NCI-H187 (cell line): ENCODE measurements at regions not wholly inside any gene's neighbourhood (a gene's known extent, or its start where the extent isn't known, plus 50 kb on each side); places are given as distances from the start of the nearest gene placed in this dataset.
"Not testable (repeated sequence)": the region's sequence is repeated elsewhere in the genome, so short reads cannot be mapped to it uniquely, and the experiment has no call there.

Source experiments
- DNase-seq, 2 experiments: peaks; one replicate each; lab custom pipeline; 2025; lab: John Stamatoyannopoulos, UW

GRCh38 chr4:106524772-106525171 is 156.2 kb upstream of the GIMD1 start:
- not testable (repeated sequence) for DNase-seq

DNA sequence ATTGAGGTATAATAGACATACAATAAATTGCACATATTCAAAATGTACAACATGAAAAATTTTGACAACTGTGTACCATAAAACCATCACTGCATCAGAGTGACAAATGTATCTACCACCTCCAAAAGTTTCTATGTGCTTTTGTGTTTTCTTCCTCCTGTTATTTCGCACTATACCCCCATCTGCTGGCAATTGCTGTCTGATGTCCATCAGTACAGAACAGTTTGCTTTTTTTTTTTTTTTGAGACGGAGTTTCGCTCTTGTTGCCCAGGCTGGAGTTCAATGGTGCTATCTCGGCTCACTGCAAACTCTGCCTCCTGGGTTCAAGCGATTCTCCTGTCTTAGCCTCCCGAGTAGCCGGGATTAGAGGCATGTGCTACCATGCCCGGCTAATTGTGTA is 154.3 kb upstream of the GIMD1 start:
- no peak for DNase-seq

DNA sequence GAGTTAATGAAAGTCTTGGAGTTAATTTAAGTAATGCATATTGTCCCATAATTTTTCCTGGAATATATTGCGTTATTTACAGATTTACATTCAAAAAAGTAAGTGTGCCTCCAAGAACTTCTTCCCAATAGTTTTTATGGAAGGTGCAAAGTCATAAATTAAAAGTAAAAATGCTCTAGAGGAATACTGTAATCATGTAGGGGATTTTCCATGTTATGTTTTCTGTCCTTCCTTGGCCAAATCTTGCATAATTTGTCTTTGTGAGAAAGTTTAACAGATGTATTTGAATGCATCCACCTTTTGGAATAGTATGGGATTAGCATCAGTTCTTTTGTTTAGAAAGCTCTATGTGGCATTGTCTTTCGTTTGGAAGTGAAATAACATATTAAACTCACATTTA is 144.1 kb upstream of the GIMD1 start:
- no peak for DNase-seq

DNA sequence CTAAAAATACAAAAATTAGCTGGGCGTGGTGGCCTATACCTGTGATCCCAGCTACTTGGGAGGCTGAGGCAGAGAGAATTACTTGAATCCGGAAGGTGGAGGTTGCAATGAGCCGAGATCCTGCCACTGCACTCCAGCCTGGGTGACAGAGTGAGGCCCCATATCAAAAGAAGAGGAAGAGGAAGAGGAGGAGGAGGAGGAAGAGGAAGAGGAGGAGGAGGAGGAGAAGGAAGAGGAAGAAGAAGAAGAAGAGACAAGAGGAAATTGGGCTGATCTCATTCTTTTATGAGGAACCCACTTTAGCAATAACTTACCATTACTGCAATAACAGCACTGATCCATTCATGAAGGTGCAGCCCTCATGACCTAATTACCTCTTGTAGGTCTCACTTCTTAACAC is 138.9 kb upstream of the GIMD1 start:
- no peak for DNase-seq

DNA sequence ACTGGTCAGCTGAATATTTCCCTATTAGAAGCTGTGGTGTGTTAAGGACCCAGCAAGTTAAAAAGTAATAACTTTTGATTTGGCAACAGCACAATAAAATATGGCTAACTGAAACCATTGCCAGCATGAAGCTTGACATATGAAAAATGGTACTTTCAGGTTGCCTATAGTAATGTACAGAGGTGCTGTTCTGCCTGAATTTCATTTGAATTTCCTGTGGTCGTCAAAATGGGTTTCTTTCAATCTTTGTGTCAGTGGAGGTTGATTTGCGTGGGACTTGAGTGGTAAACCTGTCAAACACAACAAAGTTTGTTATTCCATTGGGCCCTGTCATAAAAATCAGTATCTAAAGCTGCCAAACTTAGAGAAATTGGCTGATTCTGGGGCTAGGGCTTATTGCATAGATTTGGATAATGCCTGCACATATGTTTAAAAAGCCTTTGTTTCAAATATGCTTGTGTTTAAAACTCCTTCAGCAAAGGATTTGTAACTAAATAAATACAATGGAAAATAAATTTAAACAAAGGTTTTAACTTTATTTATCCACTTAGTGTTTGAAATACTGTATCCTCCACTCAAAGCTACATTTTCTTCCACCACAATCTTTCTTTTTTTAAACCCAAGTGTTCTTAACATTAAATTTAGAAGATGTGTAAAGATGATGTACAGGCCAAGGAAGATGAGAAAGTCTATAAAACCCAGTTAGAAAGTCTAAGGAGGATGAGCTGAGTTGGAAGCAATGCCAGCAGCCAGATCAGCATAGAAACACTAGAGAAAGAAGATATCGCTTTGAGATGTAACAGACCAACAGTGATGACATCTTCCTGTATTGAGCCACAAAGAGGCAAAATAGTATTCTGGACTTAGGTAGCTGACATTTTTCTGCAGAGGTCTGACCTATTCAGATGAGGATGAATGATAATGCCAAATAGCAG is 134.8 kb upstream of the GIMD1 start:
- DNase-seq: no peak

GRCh38 chr4:106502106-106502699 is 133.6 kb upstream of the GIMD1 start:
- DNase-seq: peak in 1 of 2 experiments; percentile 1

- DNase-seq: no peak
Observed at GRCh38 chr4:106497271-106497670, 128.7 kb upstream of the GIMD1 start.

DNA sequence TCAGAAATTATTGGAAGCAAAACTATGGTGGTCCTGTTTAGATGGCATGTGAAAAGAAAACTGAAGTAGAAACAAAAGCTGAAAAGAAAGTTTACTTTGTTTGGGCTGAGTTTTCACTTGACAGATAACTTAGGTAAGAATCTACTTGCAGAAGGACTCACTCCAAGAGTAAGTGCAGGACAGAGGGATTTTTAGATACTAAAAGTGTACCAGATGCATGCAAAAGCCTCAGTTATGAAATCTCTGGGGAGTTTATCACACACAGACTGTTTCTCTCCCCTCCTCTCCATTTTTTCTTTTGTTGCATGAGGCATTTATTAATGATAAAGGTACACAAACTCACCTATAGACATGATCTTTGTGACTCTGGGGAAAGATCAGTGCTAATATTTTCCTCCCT is 127.5 kb upstream of the GIMD1 start:
- no peak for DNase-seq

- DNase-seq: no peak
Observed at GRCh38 chr4:106495476-106495875, 126.9 kb upstream of the GIMD1 start.

- DNase-seq: no peak
Observed at GRCh38 chr4:106494066-106494465, 125.5 kb upstream of the GIMD1 start.

DNA sequence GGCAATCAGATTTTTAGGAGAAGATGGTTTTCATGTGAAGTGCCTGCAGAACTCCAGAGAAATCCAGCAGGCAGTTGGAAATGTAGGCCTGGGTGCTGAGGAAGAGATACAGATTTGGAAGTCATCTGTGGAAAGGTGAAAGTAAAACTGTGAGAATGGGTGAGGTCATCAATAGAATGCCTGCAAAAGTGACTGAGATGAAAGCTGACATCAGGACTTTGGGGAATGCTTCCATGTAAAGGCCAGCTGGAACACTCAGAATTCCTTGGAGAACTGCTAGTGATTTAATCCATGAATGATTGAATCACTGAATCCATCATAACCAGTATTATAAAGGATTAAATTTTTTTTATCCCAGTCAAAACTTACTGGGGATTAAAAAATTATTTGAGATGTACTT is 124.5 kb upstream of the GIMD1 start:
- no peak for DNase-seq

- DNase-seq: no peak
Observed at GRCh38 chr4:106486533-106486932, 118.0 kb upstream of the GIMD1 start.

DNA sequence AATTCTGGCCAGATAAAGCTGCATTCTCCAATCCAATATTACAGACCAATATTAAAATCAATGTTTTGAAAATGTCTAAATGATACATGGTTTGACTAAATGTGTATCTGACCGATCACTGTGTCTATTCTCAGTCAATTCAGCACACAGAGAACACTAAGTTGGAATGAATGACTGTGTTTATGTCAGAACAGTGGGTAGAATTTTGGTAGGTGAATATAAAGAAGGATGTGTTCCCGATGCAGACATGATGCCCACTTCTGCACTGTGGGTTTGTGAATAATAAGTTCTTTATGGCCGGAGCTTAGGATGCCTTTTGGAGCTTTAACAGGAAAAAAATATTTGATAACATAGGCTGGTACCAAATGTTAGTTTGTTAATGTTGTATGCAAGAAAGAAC is 113.2 kb upstream of the GIMD1 start:
- no peak for DNase-seq

DNA sequence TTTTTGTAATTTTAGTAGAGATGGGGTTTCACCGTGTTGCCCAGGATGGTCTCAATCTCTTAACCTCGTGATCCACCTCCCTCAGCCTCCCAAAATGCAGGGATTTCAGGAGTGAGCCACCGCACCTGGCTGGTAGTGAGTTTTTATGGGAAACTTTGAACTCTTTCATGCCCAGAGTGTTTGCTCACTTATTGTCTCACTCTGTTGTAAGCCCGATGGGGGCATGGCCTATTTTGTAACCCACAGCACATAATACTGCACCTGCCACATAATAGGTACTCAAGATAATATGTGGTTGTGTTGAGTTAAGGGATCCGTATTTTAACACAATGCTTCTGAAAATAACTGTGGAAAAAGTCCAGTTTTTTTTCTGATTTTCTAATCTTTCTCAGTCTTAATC is 109.6 kb upstream of the GIMD1 start:
- no peak for DNase-seq

DNA sequence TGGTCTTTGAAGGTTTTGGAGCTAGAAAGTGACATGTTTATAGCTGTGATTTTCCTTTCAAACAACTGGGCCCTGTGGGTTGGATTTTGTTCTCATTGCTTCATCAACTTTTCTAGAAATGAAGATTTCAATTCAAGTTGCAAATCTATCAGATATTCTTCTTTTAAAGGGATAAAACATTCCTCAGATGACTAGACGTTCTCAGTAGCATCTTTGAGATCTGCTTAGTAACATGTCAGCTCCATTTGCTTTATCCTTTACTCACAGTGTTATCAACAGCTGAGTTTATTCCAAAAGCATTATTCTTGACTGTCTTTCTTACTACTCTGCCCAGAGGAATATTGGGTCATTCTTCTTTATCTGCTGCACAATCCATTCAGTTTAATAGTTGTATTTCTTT is 108.2 kb upstream of the GIMD1 start:
- no peak for DNase-seq

DNA sequence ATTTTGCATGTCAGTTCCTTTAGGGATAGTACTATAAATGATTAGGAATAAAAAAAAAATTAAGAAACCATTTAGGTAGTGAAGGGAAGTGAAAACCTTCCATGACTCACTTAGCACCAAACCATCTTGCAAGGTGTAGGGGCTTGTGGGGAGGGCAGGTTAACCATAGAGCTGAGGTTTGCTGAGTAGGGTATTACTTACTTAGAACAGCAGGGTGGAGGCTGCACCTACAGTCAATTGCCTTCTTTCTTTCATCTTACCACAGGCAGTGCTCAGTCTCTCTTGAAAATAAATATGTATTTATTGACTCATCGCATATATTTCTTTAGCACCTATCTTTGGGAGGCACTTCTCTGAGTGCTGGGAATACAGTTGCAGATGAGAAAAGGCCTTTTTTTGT is 104.9 kb upstream of the GIMD1 start:
- DNase-seq: no peak

GRCh38 chr4:106471151-106471550 is 102.6 kb upstream of the GIMD1 start:
- DNase-seq: no peak

DNA sequence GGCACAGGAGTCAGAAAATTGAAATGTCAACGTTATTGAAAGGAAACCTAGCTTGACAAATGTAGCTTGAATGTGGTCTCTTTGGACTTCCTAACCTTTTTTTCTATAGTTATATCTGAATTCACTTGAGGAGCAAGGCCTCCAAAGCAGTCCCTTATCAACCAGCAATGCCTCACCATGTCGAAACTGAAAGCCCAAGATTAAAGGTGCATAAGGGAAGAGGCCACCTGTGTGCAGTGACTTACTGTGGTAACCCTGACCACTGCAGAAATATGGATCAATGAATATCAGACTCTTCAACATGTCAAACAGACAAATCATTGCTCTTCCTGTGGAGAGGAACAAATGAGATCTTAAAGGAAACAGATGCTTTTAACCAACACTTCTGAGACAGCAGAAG is 95.0 kb upstream of the GIMD1 start:
- no peak for DNase-seq

GRCh38 chr4:106454581-106454980 is 86.0 kb upstream of the GIMD1 start:
- no peak for DNase-seq

GRCh38 chr4:106454021-106454420 is 85.4 kb upstream of the GIMD1 start:
- DNase-seq: no peak

- DNase-seq: no peak
Observed at GRCh38 chr4:106451091-106451490, 82.5 kb upstream of the GIMD1 start.

GRCh38 chr4:106450249-106450648 is 81.7 kb upstream of the GIMD1 start:
- no peak for DNase-seq

GRCh38 chr4:106444557-106444956 is 76.0 kb upstream of the GIMD1 start:
- DNase-seq: no peak

DNA sequence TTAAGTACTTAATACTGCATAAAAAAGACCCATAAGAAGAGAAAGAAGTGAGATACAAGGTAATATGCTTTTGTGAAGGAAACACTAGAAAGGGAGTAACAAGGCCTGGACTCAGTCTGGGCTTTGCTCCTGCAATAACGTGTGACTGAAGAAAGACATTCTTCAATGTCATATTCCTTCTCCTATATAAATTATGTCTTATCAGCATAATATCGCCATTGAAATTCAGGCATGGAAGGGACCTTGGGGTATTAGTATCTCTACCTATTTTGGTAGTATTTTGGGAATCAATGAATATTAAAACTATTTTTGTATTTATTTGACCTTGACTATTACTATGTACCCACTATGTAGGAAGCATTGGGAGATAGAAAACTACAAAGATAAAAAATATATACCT is 62.2 kb upstream of the GIMD1 start:
- DNase-seq: no peak
